Fibroblast of mammary gland (primary cell): ENCODE measurements at regions not wholly inside any gene's neighbourhood (a gene's known extent, or its start where the extent isn't known, plus 50 kb on each side); places are given as distances from the start of the nearest gene placed in this dataset.

Experiments
- DNase-seq: peaks from one replicate; pipeline ENCODE4 v3.0.0-alpha.2; 2010; ENCODE audit warnings: low read depth
- H3K4me3 ChIP-seq: 2 replicates; pipeline ENCODE4 v1.5.1; 2011; ENCODE audit warnings: low read depth, mild to moderate bottlenecking, low read length, moderate library complexity; ENCODE audit not compliant: control insufficient read depth
- CTCF ChIP-seq: conservative IDR thresholded peaks from 2 replicates; pipeline ENCODE4 v1.5.1; 2011; ENCODE audit warnings: low read depth, low read length, inconsistent platforms; ENCODE audit not compliant: control insufficient read depth, insufficient read depth

- H3K4me3 ChIP-seq, result no peak overlapping the region
- TF ChIP-seq CTCF, result no peak
- DNase-seq, result no peak
These were observed 218.8 kb downstream of the ZNF248 start for GRCh38 chr10:37638569-37638968.

- no peak for TF ChIP-seq CTCF
- no peak for DNase-seq
- H3K4me3 ChIP-seq, result no peak overlapping the region
These were observed 223.0 kb downstream of the ZNF248 start for GRCh38 chr10:37634351-37634880.

- DNase-seq, result no peak
- no peak overlapping the region for H3K4me3 ChIP-seq
These were observed 224.8 kb downstream of the ZNF248 start for GRCh38 chr10:37632641-37633040.

DNA sequence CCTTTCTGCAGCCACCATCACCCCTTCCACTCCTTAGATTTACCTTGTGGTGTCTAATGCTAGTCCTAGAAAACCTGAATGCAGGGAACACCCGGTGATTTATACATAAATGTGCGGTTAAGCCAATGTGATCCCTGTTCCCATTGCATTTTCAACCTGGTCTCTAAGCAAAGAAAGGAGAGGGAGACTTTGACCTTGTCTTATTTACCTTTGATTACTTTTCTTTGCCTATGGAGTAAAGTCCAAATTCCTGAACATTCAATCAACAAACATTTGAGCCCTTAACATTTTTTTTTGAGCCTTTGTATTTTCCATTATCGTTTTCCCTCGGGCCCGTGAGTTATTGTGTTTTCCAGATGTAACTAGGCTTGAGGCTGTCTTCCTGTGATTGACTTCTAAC, 233.9 kb downstream of the ZNF248 start:
- no peak for DNase-seq
- no peak for TF ChIP-seq CTCF
- no peak overlapping the region for H3K4me3 ChIP-seq

More at GRCh38 chr10:37632641-37633040, 224.8 kb downstream of the ZNF248 start:
- no peak for TF ChIP-seq CTCF

DNA sequence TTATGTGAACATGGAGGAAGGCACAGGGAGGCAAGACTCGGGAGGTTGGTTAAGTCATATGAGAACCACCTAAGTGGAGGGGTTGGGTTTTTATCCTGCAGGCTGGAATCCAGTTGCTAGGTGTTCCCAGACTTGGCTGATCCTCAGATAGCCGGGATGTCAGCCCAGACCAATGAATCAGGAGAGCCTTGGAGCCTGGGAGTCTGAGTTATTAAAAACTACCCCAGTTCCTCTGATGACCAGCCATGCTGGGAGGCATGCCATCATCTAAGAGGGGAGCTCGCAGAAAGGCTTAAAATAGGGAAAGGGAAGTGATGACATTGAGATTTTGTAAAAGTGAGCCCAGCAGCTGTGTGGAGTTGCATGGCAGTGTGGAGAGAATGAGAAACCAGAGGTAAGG, 238.1 kb downstream of the ZNF248 start:
- TF ChIP-seq CTCF, result no peak
- no peak for DNase-seq
- H3K4me3 ChIP-seq, result no peak overlapping the region

DNA sequence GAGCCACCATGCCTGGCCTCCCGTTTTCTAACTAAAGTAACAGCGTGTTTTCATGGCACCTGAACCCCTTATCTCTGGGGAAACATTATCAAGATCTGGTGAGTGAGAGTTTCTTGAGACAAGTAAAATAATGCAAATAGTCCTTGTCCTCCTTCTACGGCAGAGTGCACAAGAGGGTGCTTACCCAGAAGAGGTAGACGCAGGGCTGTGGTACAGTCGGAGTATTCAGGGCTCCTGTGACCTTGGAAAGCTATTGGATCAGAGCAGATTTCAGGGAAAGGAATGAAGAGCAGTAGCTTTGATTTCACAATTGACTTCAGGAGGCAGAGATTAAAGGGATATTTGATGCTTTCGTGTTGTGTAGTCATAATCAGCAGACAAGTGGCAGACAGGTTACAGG, 269.1 kb downstream of the ZNF248 start:
- DNase-seq, result no peak
- no peak for TF ChIP-seq CTCF
- no peak overlapping the region for H3K4me3 ChIP-seq

- no peak for TF ChIP-seq CTCF
- DNase-seq, result no peak
- H3K4me3 ChIP-seq, result no peak overlapping the region
These were observed 272.8 kb downstream of the ZNF248 start for GRCh38 chr10:37584643-37585042.
